ENCODE measurements at regions not wholly inside any gene's neighbourhood (a gene's known extent, or its start where the extent isn't known, plus 50 kb on each side); places are given as distances from the start of the nearest gene placed in this dataset.

GRCh38 chr12:87107766-87108165, 851.6 kb upstream of the MGAT4C start:
- H3K9me3 Mint-ChIP-seq, result no peaks in the 10 kb centered on the region

GRCh38 chr12:87107270-87107669, 851.1 kb upstream of the MGAT4C start:
- Mint-ChIP-seq H3K4me3 (no peak overlapping the region), H3K36me3 (no peaks in the 10 kb centered on the region), H3K27me3 (no peaks in the 10 kb centered on the region), H3K27ac (no peak overlapping the region), H3K9me3 (no peaks in the 10 kb centered on the region), H3K4me1 (no peaks in the 10 kb centered on the region)

More at GRCh38 chr12:87107766-87108165, 851.6 kb upstream of the MGAT4C start:
- Mint-ChIP-seq H3K27me3 (no peaks in the 10 kb centered on the region), H3K4me3 (no peak overlapping the region), H3K36me3 (no peaks in the 10 kb centered on the region), H3K4me1 (no peaks in the 10 kb centered on the region), H3K27ac (no peak overlapping the region)

- no peaks in the 10 kb centered on the region for H3K36me3 Mint-ChIP-seq
- no peaks in the 10 kb centered on the region for H3K4me1 Mint-ChIP-seq
- H3K4me3 Mint-ChIP-seq, result no peak overlapping the region
- H3K27ac Mint-ChIP-seq, result no peak overlapping the region
- peaks cover 0 to 3% (median 0%) of the 10 kb centered on the region in 3 donors for H3K9me3 Mint-ChIP-seq
- H3K27me3 Mint-ChIP-seq, result no peaks in the 10 kb centered on the region
These were observed 839.9 kb upstream of the MGAT4C start for GRCh38 chr12:87096082-87096585.

- H3K27me3 Mint-ChIP-seq, result no peaks in the 10 kb centered on the region
- H3K4me1 Mint-ChIP-seq, result no peaks in the 10 kb centered on the region
- H3K9me3 Mint-ChIP-seq, result peaks cover 0 to 3% (median 0%) of the 10 kb centered on the region in 3 donors
- H3K36me3 Mint-ChIP-seq, result no peaks in the 10 kb centered on the region
- no peak overlapping the region for H3K4me3 Mint-ChIP-seq
- no peak overlapping the region for H3K27ac Mint-ChIP-seq
These were observed 838.2 kb upstream of the MGAT4C start for GRCh38 chr12:87094356-87094755.

- Mint-ChIP-seq H3K4me3 (no peak overlapping the region), H3K9me3 (peaks cover 0 to 3% (median 0%) of the 10 kb centered on the region in 3 donors), H3K27ac (no peak overlapping the region), H3K36me3 (no peaks in the 10 kb centered on the region), H3K27me3 (no peaks in the 10 kb centered on the region), H3K4me1 (no peaks in the 10 kb centered on the region)
These were observed 836.2 kb upstream of the MGAT4C start for GRCh38 chr12:87092421-87092820.

- H3K27ac Mint-ChIP-seq, result no peak overlapping the region
- H3K36me3 Mint-ChIP-seq, result no peaks in the 10 kb centered on the region
- H3K9me3 Mint-ChIP-seq, result peaks cover 0 to 3% (median 0%) of the 10 kb centered on the region in 3 donors
- no peaks in the 10 kb centered on the region for H3K27me3 Mint-ChIP-seq
- H3K4me1 Mint-ChIP-seq, result no peaks in the 10 kb centered on the region
- no peak overlapping the region for H3K4me3 Mint-ChIP-seq
These were observed 830.1 kb upstream of the MGAT4C start for GRCh38 chr12:87086118-87086891.

- no peaks in the 10 kb centered on the region for H3K36me3 Mint-ChIP-seq
- no peak overlapping the region for H3K27ac Mint-ChIP-seq
- peaks cover 0 to 3% (median 0%) of the 10 kb centered on the region in 3 donors for H3K9me3 Mint-ChIP-seq
- no peak overlapping the region for H3K4me3 Mint-ChIP-seq
- no peaks in the 10 kb centered on the region for H3K4me1 Mint-ChIP-seq
- H3K27me3 Mint-ChIP-seq, result no peaks in the 10 kb centered on the region
These were observed 829.1 kb upstream of the MGAT4C start for GRCh38 chr12:87085286-87085685.

GRCh38 chr12:87082756-87083155, 826.6 kb upstream of the MGAT4C start:
- Mint-ChIP-seq H3K36me3 (no peaks in the 10 kb centered on the region), H3K4me1 (no peaks in the 10 kb centered on the region), H3K27me3 (no peaks in the 10 kb centered on the region), H3K9me3 (peaks cover 0 to 3% (median 0%) of the 10 kb centered on the region in 3 donors), H3K4me3 (no peak overlapping the region), H3K27ac (no peak overlapping the region)

GRCh38 chr12:87074781-87075180, 818.6 kb upstream of the MGAT4C start:
- Mint-ChIP-seq H3K9me3 (peaks cover 4 to 14% (median 8%) of the 10 kb centered on the region in 3 donors), H3K4me1 (no peaks in the 10 kb centered on the region), H3K27me3 (no peaks in the 10 kb centered on the region), H3K36me3 (no peaks in the 10 kb centered on the region), H3K27ac (no peak overlapping the region), H3K4me3 (no peak overlapping the region)

- Mint-ChIP-seq H3K4me1 (no peaks in the 10 kb centered on the region), H3K36me3 (no peaks in the 10 kb centered on the region), H3K4me3 (no peak overlapping the region), H3K9me3 (peaks cover 0 to 5% (median 2%) of the 10 kb centered on the region in 3 donors), H3K27me3 (no peaks in the 10 kb centered on the region), H3K27ac (no peak overlapping the region)
These were observed 810.1 kb upstream of the MGAT4C start for GRCh38 chr12:87066326-87066725.

- H3K9me3 Mint-ChIP-seq, result peaks cover 0 to 5% (median 3%) of the 10 kb centered on the region in 3 donors
- no peaks in the 10 kb centered on the region for H3K36me3 Mint-ChIP-seq
- no peaks in the 10 kb centered on the region for H3K4me1 Mint-ChIP-seq
- no peak overlapping the region for H3K4me3 Mint-ChIP-seq
- no peaks in the 10 kb centered on the region for H3K27me3 Mint-ChIP-seq
- H3K27ac Mint-ChIP-seq, result no peak overlapping the region
These were observed 803.0 kb upstream of the MGAT4C start for GRCh38 chr12:87059231-87059630.

GRCh38 chr12:87054226-87054625, 798.0 kb upstream of the MGAT4C start:
- no peaks in the 10 kb centered on the region for H3K27me3 Mint-ChIP-seq
- H3K9me3 Mint-ChIP-seq, result peaks cover 0 to 2% (median 0%) of the 10 kb centered on the region in 3 donors
- no peaks in the 10 kb centered on the region for H3K36me3 Mint-ChIP-seq
- no peaks in the 10 kb centered on the region for H3K4me1 Mint-ChIP-seq
- H3K27ac Mint-ChIP-seq, result no peak overlapping the region
- H3K4me3 Mint-ChIP-seq, result no peak overlapping the region

GRCh38 chr12:87051621-87052020, 795.4 kb upstream of the MGAT4C start:
- H3K36me3 Mint-ChIP-seq, result no peaks in the 10 kb centered on the region
- no peaks in the 10 kb centered on the region for H3K4me1 Mint-ChIP-seq
- H3K4me3 Mint-ChIP-seq, result no peak overlapping the region
- H3K27ac Mint-ChIP-seq, result no peak overlapping the region
- no peaks in the 10 kb centered on the region for H3K27me3 Mint-ChIP-seq
- H3K9me3 Mint-ChIP-seq, result peaks cover 0 to 2% (median 0%) of the 10 kb centered on the region in 3 donors

- Mint-ChIP-seq H3K4me1 (no peaks in the 10 kb centered on the region), H3K36me3 (no peaks in the 10 kb centered on the region), H3K4me3 (no peak overlapping the region), H3K27ac (no peak overlapping the region), H3K9me3 (peaks cover 0 to 5% (median 0%) of the 10 kb centered on the region in 3 donors), H3K27me3 (no peaks in the 10 kb centered on the region)
These were observed 791.5 kb upstream of the MGAT4C start for GRCh38 chr12:87047691-87048090.

- no peaks in the 10 kb centered on the region for H3K36me3 Mint-ChIP-seq
These were observed 783.3 kb upstream of the MGAT4C start for GRCh38 chr12:87039536-87039935.

GRCh38 chr12:87038098-87038497, 781.9 kb upstream of the MGAT4C start:
- H3K4me1 Mint-ChIP-seq, result no peaks in the 10 kb centered on the region
- H3K27ac Mint-ChIP-seq, result no peak overlapping the region
- no peaks in the 10 kb centered on the region for H3K36me3 Mint-ChIP-seq
- no peak overlapping the region for H3K4me3 Mint-ChIP-seq
- H3K27me3 Mint-ChIP-seq, result no peaks in the 10 kb centered on the region
- peaks cover 0 to 6% (median 0%) of the 10 kb centered on the region in 3 donors for H3K9me3 Mint-ChIP-seq

More at GRCh38 chr12:87039536-87039935, 783.3 kb upstream of the MGAT4C start:
- Mint-ChIP-seq H3K27me3 (no peaks in the 10 kb centered on the region), H3K4me3 (no peak overlapping the region), H3K9me3 (peaks cover 0 to 6% (median 0%) of the 10 kb centered on the region in 3 donors), H3K4me1 (no peaks in the 10 kb centered on the region), H3K27ac (no peak overlapping the region)

All from IgD-negative memory B cell (primary cell).